DMS114 treated with DMSO at 0.1 percent for 48 hours (cell line): ENCODE measurements at regions not wholly inside any gene's neighbourhood (a gene's known extent, or its start where the extent isn't known, plus 50 kb on each side); places are given as distances from the start of the nearest gene placed in this dataset.

ENCODE experiments used
- DNase-seq: peaks from one replicate; lab custom pipeline; 2025; ENCODE audit not compliant: unreplicated experiment; lab: John Stamatoyannopoulos, UW

GRCh38 chr13:80465321-80465720 lies 124.4 kb upstream of the SPRY2 start:
- no peak for DNase-seq

- DNase-seq: no peak
These were observed 122.9 kb upstream of the SPRY2 start for GRCh38 chr13:80463673-80464352.

GRCh38 chr13:80462567-80462966 lies 121.6 kb upstream of the SPRY2 start:
- DNase-seq: no peak

- DNase-seq: no peak
These were observed 121.1 kb upstream of the SPRY2 start for GRCh38 chr13:80462037-80462436.

GRCh38 chr13:80458543-80458942 lies 117.6 kb upstream of the SPRY2 start:
- no peak for DNase-seq

- no peak for DNase-seq
These were observed 113.3 kb upstream of the SPRY2 start for GRCh38 chr13:80454245-80454644.

- DNase-seq: no peak
These were observed 111.4 kb upstream of the SPRY2 start for GRCh38 chr13:80452279-80452678.

GRCh38 chr13:80451641-80452040 lies 110.7 kb upstream of the SPRY2 start:
- DNase-seq: no peak

GRCh38 chr13:80450386-80450785 lies 109.5 kb upstream of the SPRY2 start:
- DNase-seq: no peak

- DNase-seq: no peak
These were observed 107.8 kb upstream of the SPRY2 start for GRCh38 chr13:80448725-80449124.

GRCh38 chr13:80447747-80448146 lies 106.8 kb upstream of the SPRY2 start:
- DNase-seq: no peak

GRCh38 chr13:80444240-80445015 lies 103.5 kb upstream of the SPRY2 start:
- DNase-seq: no peak

GRCh38 chr13:80442609-80443008 lies 101.7 kb upstream of the SPRY2 start:
- no peak for DNase-seq

GRCh38 chr13:80441968-80442367 lies 101.0 kb upstream of the SPRY2 start:
- DNase-seq: no peak

GRCh38 chr13:80438521-80438920 lies 97.6 kb upstream of the SPRY2 start:
- no peak for DNase-seq

- DNase-seq: no peak
These were observed 96.3 kb upstream of the SPRY2 start for GRCh38 chr13:80437231-80437630.

GRCh38 chr13:80436571-80437169 lies 95.7 kb upstream of the SPRY2 start:
- no peak for DNase-seq

GRCh38 chr13:80430561-80430960 lies 89.6 kb upstream of the SPRY2 start:
- DNase-seq: no peak

GRCh38 chr13:80428349-80429096 lies 87.6 kb upstream of the SPRY2 start:
- DNase-seq: no peak

GRCh38 chr13:80419416-80419815 lies 78.5 kb upstream of the SPRY2 start:
- DNase-seq: no peak

GRCh38 chr13:80413611-80414010 lies 72.7 kb upstream of the SPRY2 start:
- DNase-seq: no peak

GRCh38 chr13:80408270-80408669 lies 67.3 kb upstream of the SPRY2 start:
- DNase-seq: no peak
